Colonic mucosa (tissue), 4 donors: ENCODE measurements at regions not wholly inside any gene's neighbourhood (a gene's known extent, or its start where the extent isn't known, plus 50 kb on each side); places are given as distances from the start of the nearest gene placed in this dataset.

Source experiments
- DNase-seq: peaks from one replicate; pipeline ENCODE4 v3.0.0-alpha.2; 2020
- H3K27ac ChIP-seq: fragments of 200-600 bp; one replicate; pipeline ENCODE4 v1.8.0; 2021
- H3K27me3 ChIP-seq: fragments of 200-600 bp; one replicate; pipeline ENCODE4 v1.8.0; 2021
- H3K36me3 ChIP-seq: fragments of 200-600 bp; one replicate; pipeline ENCODE4 v1.8.0; 2021
- H3K4me1 ChIP-seq: fragments of 200-600 bp; one replicate; pipeline ENCODE4 v1.8.0; 2021; ENCODE audit warnings: mild to moderate bottlenecking
- H3K4me3 ChIP-seq: fragments of 200-600 bp; one replicate; pipeline ENCODE4 v1.8.0; 2021
- H3K9ac ChIP-seq, 2 donors: one replicate each; pipeline ENCODE4 v1.7.0; 2013; ENCODE audit warnings: control low read depth in 2 of 2, low read depth in 2 of 2, low read length in 2 of 2
- H3K9me3 ChIP-seq: fragments of 200-600 bp; one replicate; pipeline ENCODE4 v1.8.0; 2021
- CTCF ChIP-seq: fragments of 200-600 bp; IDR thresholded peaks from one replicate; pipeline ENCODE4 v1.8.0; 2022; ENCODE audit warnings: antibody characterized with exemption, mild to moderate bottlenecking
- intact Hi-C: fragments of 100-400 bp; cut with DNase I; formaldehyde crosslinking; loops from one replicate; pipeline ENCODE4 v1.14.1; 2022
- donor health status: healthy.
- donor health status: DM: no; HTN: no; CAD: no.
- donor health status: DM: no; HTN: no; CAD: no.

GRCh38 chr4:4808086-4808485, 51.4 kb upstream of the MSX1 start:
- Histone ChIP-seq H3K9me3 (no peaks in the 10 kb centered on the region), H3K27me3 (no peaks in the 10 kb centered on the region), H3K27ac (no peak overlapping the region), H3K4me1 (no peaks in the 10 kb centered on the region), H3K4me3 (no peak overlapping the region), H3K36me3 (no peaks in the 10 kb centered on the region), H3K9ac (no peak overlapping the region)
- intact Hi-C loops = no loop called here
- no peak for DNase-seq
- TF ChIP-seq CTCF = no peak

GRCh38 chr4:4805887-4806286, 53.6 kb upstream of the MSX1 start:
- Histone ChIP-seq H3K4me1 (no peaks in the 10 kb centered on the region), H3K9ac (no peak overlapping the region), H3K27ac (no peak overlapping the region), H3K36me3 (no peaks in the 10 kb centered on the region), H3K4me3 (no peak overlapping the region), H3K9me3 (no peaks in the 10 kb centered on the region), H3K27me3 (no peaks in the 10 kb centered on the region)
- no peak for TF ChIP-seq CTCF
- intact Hi-C loops = no loop called here
- no peak for DNase-seq

- Histone ChIP-seq H3K27ac (no peak overlapping the region), H3K27me3 (no peaks in the 10 kb centered on the region), H3K9me3 (no peaks in the 10 kb centered on the region), H3K4me3 (no peak overlapping the region), H3K36me3 (no peaks in the 10 kb centered on the region), H3K9ac (no peak overlapping the region), H3K4me1 (no peaks in the 10 kb centered on the region)
- no peak for DNase-seq
- intact Hi-C loops = no loop called here
- TF ChIP-seq CTCF = no peak
Observed at GRCh38 chr4:4803912-4804296, 55.6 kb upstream of the MSX1 start.

GRCh38 chr4:4803216-4803911, 56.1 kb upstream of the MSX1 start:
- intact Hi-C loops = no loop called here
- TF ChIP-seq CTCF = no peak
- Histone ChIP-seq H3K36me3 (no peaks in the 10 kb centered on the region), H3K9ac (no peak overlapping the region), H3K4me1 (no peaks in the 10 kb centered on the region), H3K27me3 (no peaks in the 10 kb centered on the region), H3K9me3 (no peaks in the 10 kb centered on the region), H3K27ac (no peak overlapping the region), H3K4me3 (no peak overlapping the region)
- DNase-seq = no peak

GRCh38 chr4:4800646-4801408, 58.6 kb upstream of the MSX1 start:
- Histone ChIP-seq H3K4me1 (no peaks in the 10 kb centered on the region), H3K27me3 (no peaks in the 10 kb centered on the region), H3K36me3 (no peaks in the 10 kb centered on the region), H3K27ac (no peak overlapping the region), H3K4me3 (no peak overlapping the region), H3K9ac (no peak overlapping the region), H3K9me3 (no peaks in the 10 kb centered on the region)
- no peak for DNase-seq
- intact Hi-C loops = no loop called here
- TF ChIP-seq CTCF = no peak
